Psoas muscle (tissue), 7 donors: ENCODE measurements at regions not wholly inside any gene's neighbourhood (a gene's known extent, or its start where the extent isn't known, plus 50 kb on each side); places are given as distances from the start of the nearest gene placed in this dataset.

Source experiments
- ATAC-seq, 4 donors: fragments of 200-7000 bp; cut with Tn5 transposase; one replicate each; pipeline ENCODE4 v1.9.1; 2020; ENCODE audit warnings: moderate library complexity in 3 of 4, mild to moderate bottlenecking in 2 of 4
- DNase-seq, 2 donors: peaks; one replicate each; pipeline ENCODE4 v3.0.0-alpha.2; 2020
- H3K27ac ChIP-seq: fragments of 200-600 bp; one replicate; pipeline ENCODE4 v1.8.0; 2022
- H3K27me3 ChIP-seq, 3 donors: fragments of 200-600 bp in 1 of 3; one replicate each; pipeline versions ENCODE4 v1.6.1 to v1.8.0; 2013 to 2022; ENCODE audit warnings: low read length in 2 of 3, mild to moderate bottlenecking in 2 of 3, moderate library complexity in 1 of 3; ENCODE audit not compliant: insufficient read depth in 3 of 3
- H3K36me3 ChIP-seq, 2 donors: fragments of 200-600 bp in 1 of 2; one replicate each; pipeline versions ENCODE4 v1.6.1 to v1.8.0; 2013 to 2022; ENCODE audit warnings: low read depth in 1 of 2, mild to moderate bottlenecking in 1 of 2, moderate library complexity in 1 of 2; ENCODE audit not compliant: insufficient read depth in 1 of 2
- H3K4me1 ChIP-seq: fragments of 200-600 bp; one replicate; pipeline ENCODE4 v1.8.0; 2022
- H3K4me3 ChIP-seq: fragments of 200-600 bp; one replicate; pipeline ENCODE4 v1.8.0; 2022; ENCODE audit warnings: mild to moderate bottlenecking
- H3K9me3 ChIP-seq: fragments of 200-600 bp; one replicate; pipeline ENCODE4 v1.8.0; 2022
- CTCF ChIP-seq: fragments of 200-600 bp; IDR thresholded peaks from one replicate; pipeline ENCODE4 v1.8.0; 2022; ENCODE audit warnings: antibody characterized with exemption
- WGBS, 3 donors: extraction: QIAGEN DNeasy Blood & Tissue Kit; methylation state at CpG; one replicate each; pipeline versions ENCODE4 v1.1.6 to v1.1.7; 2013; 5-methylcytosine and 5-hydroxymethylcytosine counted together
- intact Hi-C, 2 donors: fragments of 100-400 bp; cut with DNase I; formaldehyde crosslinking; loops; one replicate each; pipeline versions ENCODE4 v1.11.0 to v1.14.2; 2022
- donor health status: healthy with polysubstance abuse.
- donor health status: DM: no; HTN: no; CAD: no; lungs with moderate emphysema.
- donor health status: Bipolar disorder and iron deficiency.
- donor health status: healthy.
- donor health status: DM: yes; HTN: yes; CAD: no.
- donor health status: DM: no; HTN: no; CAD: no.
- donor health status: DM: yes; HTN: yes; CAD: no.

- H3K4me3 ChIP-seq = no peak overlapping the region
- 85 to 100% (median 95%) methylated on average over 5 of the region's 5 CpGs for WGBS, 3 donors
- intact Hi-C loops = no loop called here
- H3K27ac ChIP-seq = no peak overlapping the region
- TF ChIP-seq CTCF = no peak
- ATAC-seq (no peak), DNase-seq (no peak)
- no peaks in the 10 kb centered on the region for H3K9me3 ChIP-seq
- peaks cover 0 to 8% (median 3%) of the 10 kb centered on the region in 3 donors for H3K27me3 ChIP-seq
- H3K4me1 ChIP-seq = no peaks in the 10 kb centered on the region
- no peaks in the 10 kb centered on the region for H3K36me3 ChIP-seq
Observed at GRCh38 chr2:239664216-239664810, 263.5 kb upstream of the HDAC4 start.

GRCh38 chr2:239663364-239663924, 262.6 kb upstream of the HDAC4 start:
- Histone ChIP-seq H3K4me3 (no peak overlapping the region), H3K27me3 (peaks cover 0 to 8% (median 3%) of the 10 kb centered on the region in 3 donors), H3K36me3 (no peaks in the 10 kb centered on the region), H3K4me1 (no peaks in the 10 kb centered on the region), H3K9me3 (no peaks in the 10 kb centered on the region), H3K27ac (no peak overlapping the region)
- TF ChIP-seq CTCF = no peak
- DNase-seq = no peak
- ATAC-seq = no peak
- 88 to 90% (median 89%) methylated on average over 9 of the region's 9 CpGs for WGBS, 3 donors
- intact Hi-C loops = no loop called here

GRCh38 chr2:239662413-239663120, 261.7 kb upstream of the HDAC4 start:
- Histone ChIP-seq H3K4me3 (no peak overlapping the region), H3K9me3 (no peaks in the 10 kb centered on the region), H3K36me3 (no peaks in the 10 kb centered on the region), H3K27me3 (peaks cover 0 to 8% (median 3%) of the 10 kb centered on the region in 3 donors), H3K27ac (no peak overlapping the region), H3K4me1 (no peaks in the 10 kb centered on the region)
- ATAC-seq (no peak), DNase-seq (no peak)
- no peak for TF ChIP-seq CTCF
- intact Hi-C loops = no loop called here
- 80 to 84% (median 82%) methylated on average over 16 of the region's 16 CpGs for WGBS, 3 donors

GRCh38 chr2:239661334-239662312, 260.8 kb upstream of the HDAC4 start:
- Histone ChIP-seq H3K27ac (no peak overlapping the region), H3K36me3 (no peaks in the 10 kb centered on the region), H3K4me3 (no peak overlapping the region), H3K27me3 (peaks cover 0 to 8% (median 3%) of the 10 kb centered on the region in 3 donors), H3K4me1 (no peaks in the 10 kb centered on the region), H3K9me3 (no peaks in the 10 kb centered on the region)
- 76% methylated on average over 15 of the region's 15 CpGs for WGBS, 3 donors
- intact Hi-C loops = no loop called here
- no peak for TF ChIP-seq CTCF
- DNase-seq = no peak
- no peak for ATAC-seq
